ENCODE measurements at regions not wholly inside any gene's neighbourhood (a gene's known extent, or its start where the extent isn't known, plus 50 kb on each side); places are given as distances from the start of the nearest gene placed in this dataset.

DNA sequence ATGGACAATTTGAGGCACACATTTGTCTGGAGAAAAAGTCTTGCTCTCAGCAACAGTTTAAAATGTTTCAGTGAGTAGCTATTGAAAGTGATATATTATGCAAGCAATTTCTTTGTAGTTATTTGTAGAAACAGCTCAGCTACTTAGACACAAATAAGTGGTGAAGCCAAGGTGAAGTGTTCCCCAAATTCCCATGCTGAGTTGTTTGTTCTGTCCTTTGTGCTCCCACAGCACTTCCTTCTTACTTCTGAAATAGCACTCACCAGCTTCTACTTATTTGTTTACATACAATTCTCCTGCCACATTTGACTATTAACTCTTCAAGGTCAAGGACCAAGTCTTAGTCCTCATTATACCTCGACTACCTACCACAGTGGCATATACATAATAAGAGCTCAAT lies 638.6 kb upstream of the LRRC4C start:
- intact Hi-C loops (cut with micrococcal nuclease): no loop called here
- no peak overlapping the region for H3K27ac Mint-ChIP-seq
- no peaks in the 10 kb centered on the region for H3K27me3 ChIP-seq (ENCODE audit: control insufficient read depth in 2 of 2, insufficient read depth in 2 of 2, low read length in 2 of 2)
- ATAC-seq (no peak), DNase-seq (no peak)
- no peak overlapping the region for H3K4me3 Mint-ChIP-seq
- no peak overlapping the region for H3K27ac ChIP-seq (ENCODE audit: low read depth, low read length)
- H3K4me3 ChIP-seq (ENCODE audit: low read length): no peak overlapping the region
- H3K4me1 ChIP-seq (ENCODE audit: control insufficient read depth in 2 of 2, insufficient read depth in 2 of 2, low read length in 2 of 2): no peaks in the 10 kb centered on the region
- H3K27me3 Mint-ChIP-seq: no peaks in the 10 kb centered on the region
- H3K36me3 ChIP-seq (ENCODE audit: control insufficient read depth in 2 of 3, insufficient read depth in 3 of 3, low read length in 3 of 3): no peaks in the 10 kb centered on the region
- peaks cover 4 to 18% (median 9%) of the 10 kb centered on the region in 11 donors for H3K9me3 Mint-ChIP-seq
- ChIA-PET POLR2A (no interaction called here), CTCF (no interaction called here)
- no peaks in the 10 kb centered on the region for H3K9me3 ChIP-seq (ENCODE audit: control insufficient read depth in 2 of 3, low read length in 3 of 3)
- H3K4me1 Mint-ChIP-seq: no peaks in the 10 kb centered on the region
- H3K36me3 Mint-ChIP-seq: peaks cover 0 to 4% (median 0%) of the 10 kb centered on the region in 5 donors

DNA sequence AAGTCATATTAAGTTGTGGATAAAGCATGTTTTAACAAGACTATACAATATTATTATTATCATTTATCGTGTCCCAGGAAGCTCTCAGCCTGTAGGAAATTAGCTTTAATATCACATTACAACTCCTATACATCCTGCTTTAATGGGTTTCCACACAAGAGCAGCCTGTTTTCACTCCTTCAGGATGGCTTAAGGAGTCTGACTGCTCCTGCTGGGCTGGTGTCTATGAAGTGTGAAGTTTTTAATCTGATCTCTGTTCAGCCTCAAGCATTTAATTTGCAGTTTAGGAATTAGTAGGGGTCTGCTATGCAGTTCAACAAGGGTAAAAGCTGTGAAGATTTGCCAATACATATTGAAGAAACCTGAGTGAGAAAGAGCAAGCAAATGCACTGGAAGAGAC lies 653.4 kb upstream of the LRRC4C start:
- Histone ChIP-seq H3K27ac (ENCODE audit: low read depth, low read length) (no peak overlapping the region), H3K9me3 (ENCODE audit: control insufficient read depth in 2 of 3, low read length in 3 of 3) (no peaks in the 10 kb centered on the region), H3K27me3 (ENCODE audit: control insufficient read depth in 2 of 2, insufficient read depth in 2 of 2, low read length in 2 of 2) (no peaks in the 10 kb centered on the region), H3K36me3 (ENCODE audit: control insufficient read depth in 2 of 3, insufficient read depth in 3 of 3, low read length in 3 of 3) (no peaks in the 10 kb centered on the region), H3K4me3 (ENCODE audit: low read length) (no peak overlapping the region), H3K4me1 (ENCODE audit: control insufficient read depth in 2 of 2, insufficient read depth in 2 of 2, low read length in 2 of 2) (no peaks in the 10 kb centered on the region)
- CTCF ChIA-PET: no interaction called here
- no peak overlapping the region for H3K27ac Mint-ChIP-seq
- ATAC-seq (no peak), DNase-seq (no peak)
- no peaks in the 10 kb centered on the region for H3K27me3 Mint-ChIP-seq
- no peak overlapping the region for H3K4me3 Mint-ChIP-seq
- H3K9me3 Mint-ChIP-seq: peaks cover under 1 to 33% (median 7%) of the 10 kb centered on the region in 11 donors
- intact Hi-C loops (cut with micrococcal nuclease): no loop called here
- peaks cover 0 to 2% (median 0%) of the 10 kb centered on the region in 7 donors for H3K4me1 Mint-ChIP-seq
- POLR2A ChIA-PET: no interaction called here
- H3K36me3 Mint-ChIP-seq: no peaks in the 10 kb centered on the region

DNA sequence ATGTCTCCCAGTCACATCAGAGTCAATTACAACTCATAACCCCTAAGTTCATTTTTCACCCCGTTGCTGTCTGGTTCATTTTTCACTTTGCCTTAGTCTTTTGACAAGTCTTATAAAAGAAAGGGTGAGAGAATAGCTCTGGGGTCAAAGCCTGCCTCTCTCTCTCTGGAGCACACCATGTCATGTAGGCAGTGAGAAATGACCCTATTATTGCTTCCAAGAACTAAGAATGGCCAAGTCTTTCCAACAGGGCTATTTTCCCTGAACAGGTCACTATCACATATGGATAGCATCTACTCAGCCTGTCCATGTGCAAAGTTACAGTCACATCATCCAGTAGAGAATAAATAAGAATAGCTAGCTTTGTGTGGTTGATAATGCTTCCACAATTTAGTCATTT lies 655.5 kb upstream of the LRRC4C start:
- peaks cover 3 to 36% (median 9%) of the 10 kb centered on the region in 11 donors for H3K9me3 Mint-ChIP-seq
- intact Hi-C loops (cut with micrococcal nuclease): no loop called here
- H3K36me3 Mint-ChIP-seq: no peaks in the 10 kb centered on the region
- H3K4me3 ChIP-seq (ENCODE audit: low read length): no peak overlapping the region
- CTCF ChIA-PET: no interaction called here
- peaks cover 0 to 2% (median 0%) of the 10 kb centered on the region in 7 donors for H3K4me1 Mint-ChIP-seq
- H3K27me3 Mint-ChIP-seq: no peaks in the 10 kb centered on the region
- DNase-seq: no peak
- H3K4me1 ChIP-seq (ENCODE audit: control insufficient read depth in 2 of 2, insufficient read depth in 2 of 2, low read length in 2 of 2): no peaks in the 10 kb centered on the region
- no peaks in the 10 kb centered on the region for H3K9me3 ChIP-seq (ENCODE audit: control insufficient read depth in 2 of 3, low read length in 3 of 3)
- H3K27ac ChIP-seq (ENCODE audit: low read depth, low read length): no peak overlapping the region
- H3K27me3 ChIP-seq (ENCODE audit: control insufficient read depth in 2 of 2, insufficient read depth in 2 of 2, low read length in 2 of 2): no peaks in the 10 kb centered on the region
- H3K27ac Mint-ChIP-seq: no peak overlapping the region
- no peak for ATAC-seq
- H3K4me3 Mint-ChIP-seq: no peak overlapping the region
- POLR2A ChIA-PET: no interaction called here
- H3K36me3 ChIP-seq (ENCODE audit: control insufficient read depth in 2 of 3, insufficient read depth in 3 of 3, low read length in 3 of 3): no peaks in the 10 kb centered on the region

DNA sequence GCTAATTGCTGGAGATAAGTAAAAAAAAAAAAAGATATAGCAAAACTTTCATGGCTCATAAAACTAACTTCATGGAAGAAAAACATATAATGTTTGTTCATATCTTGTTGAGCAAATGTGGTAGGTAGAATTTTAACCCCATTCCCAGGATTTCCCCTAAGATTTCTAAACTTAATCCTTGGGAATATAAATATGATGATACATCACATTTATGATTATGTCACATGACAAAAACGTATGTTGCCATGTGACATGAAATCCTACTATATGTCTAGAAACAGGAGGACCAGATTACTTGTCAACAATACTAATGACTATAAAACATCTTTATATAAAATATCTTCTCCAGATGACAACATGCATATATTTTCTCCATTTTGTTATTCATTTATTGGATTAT lies 679.0 kb upstream of the LRRC4C start:
- CTCF ChIA-PET: no interaction called here
- no peak overlapping the region for H3K27ac ChIP-seq (ENCODE audit: low read depth, low read length)
- Mint-ChIP-seq H3K27ac (no peak overlapping the region), H3K27me3 (no peaks in the 10 kb centered on the region), H3K4me1 (no peaks in the 10 kb centered on the region), H3K9me3 (peaks cover 2 to 18% (median 8%) of the 10 kb centered on the region in 11 donors), H3K4me3 (no peak overlapping the region), H3K36me3 (no peaks in the 10 kb centered on the region)
- H3K36me3 ChIP-seq (ENCODE audit: control insufficient read depth in 2 of 3, insufficient read depth in 3 of 3, low read length in 3 of 3): no peaks in the 10 kb centered on the region
- no peak for DNase-seq
- POLR2A ChIA-PET: no interaction called here
- H3K9me3 ChIP-seq (ENCODE audit: control insufficient read depth in 2 of 3, low read length in 3 of 3): peaks cover 0 to 5% (median 0%) of the 10 kb centered on the region in 3 experiments
- H3K27me3 ChIP-seq (ENCODE audit: control insufficient read depth in 2 of 2, insufficient read depth in 2 of 2, low read length in 2 of 2): no peaks in the 10 kb centered on the region
- no peak for ATAC-seq
- intact Hi-C loops (cut with micrococcal nuclease): no loop called here
- H3K4me3 ChIP-seq (ENCODE audit: low read length): no peak overlapping the region
- H3K4me1 ChIP-seq (ENCODE audit: control insufficient read depth in 2 of 2, insufficient read depth in 2 of 2, low read length in 2 of 2): no peaks in the 10 kb centered on the region

DNA sequence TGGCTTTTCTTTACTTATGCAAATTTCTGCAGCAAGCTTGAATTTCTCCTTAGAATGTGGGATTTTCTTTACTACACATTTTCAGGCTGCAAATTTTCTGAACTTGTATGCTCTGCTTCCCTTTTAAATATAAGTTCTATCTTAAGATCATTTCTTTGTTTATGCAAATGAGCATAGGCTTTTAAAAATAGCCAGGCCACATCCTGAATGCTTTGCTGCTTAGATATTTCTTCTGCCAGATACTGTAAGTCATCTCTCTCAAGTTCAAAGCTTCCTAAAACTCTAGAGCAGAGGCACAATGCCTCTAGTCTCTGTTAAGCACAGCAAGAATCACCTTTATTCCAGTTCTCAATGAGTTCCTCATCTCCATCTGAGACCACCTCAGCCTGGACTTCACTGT lies 685.9 kb upstream of the LRRC4C start:
- CTCF ChIA-PET: no interaction called here
- no peaks in the 10 kb centered on the region for H3K36me3 ChIP-seq (ENCODE audit: control insufficient read depth in 2 of 3, insufficient read depth in 3 of 3, low read length in 3 of 3)
- ATAC-seq: no peak
- H3K9me3 Mint-ChIP-seq: peaks cover 4 to 38% (median 19%) of the 10 kb centered on the region in 11 donors
- no peak overlapping the region for H3K4me3 Mint-ChIP-seq
- H3K4me3 ChIP-seq (ENCODE audit: low read length): no peak overlapping the region
- POLR2A ChIA-PET: no interaction called here
- H3K27ac Mint-ChIP-seq: no peak overlapping the region
- H3K4me1 ChIP-seq (ENCODE audit: control insufficient read depth in 2 of 2, insufficient read depth in 2 of 2, low read length in 2 of 2): no peaks in the 10 kb centered on the region
- H3K36me3 Mint-ChIP-seq: no peaks in the 10 kb centered on the region
- no peaks in the 10 kb centered on the region for H3K27me3 Mint-ChIP-seq
- peaks cover 0 to 14% (median 0%) of the 10 kb centered on the region in 3 experiments for H3K9me3 ChIP-seq (ENCODE audit: control insufficient read depth in 2 of 3, low read length in 3 of 3)
- DNase-seq: no peak
- no peak overlapping the region for H3K27ac ChIP-seq (ENCODE audit: low read depth, low read length)
- H3K4me1 Mint-ChIP-seq: no peaks in the 10 kb centered on the region
- intact Hi-C loops (cut with micrococcal nuclease): no loop called here
- no peaks in the 10 kb centered on the region for H3K27me3 ChIP-seq (ENCODE audit: control insufficient read depth in 2 of 2, insufficient read depth in 2 of 2, low read length in 2 of 2)

DNA sequence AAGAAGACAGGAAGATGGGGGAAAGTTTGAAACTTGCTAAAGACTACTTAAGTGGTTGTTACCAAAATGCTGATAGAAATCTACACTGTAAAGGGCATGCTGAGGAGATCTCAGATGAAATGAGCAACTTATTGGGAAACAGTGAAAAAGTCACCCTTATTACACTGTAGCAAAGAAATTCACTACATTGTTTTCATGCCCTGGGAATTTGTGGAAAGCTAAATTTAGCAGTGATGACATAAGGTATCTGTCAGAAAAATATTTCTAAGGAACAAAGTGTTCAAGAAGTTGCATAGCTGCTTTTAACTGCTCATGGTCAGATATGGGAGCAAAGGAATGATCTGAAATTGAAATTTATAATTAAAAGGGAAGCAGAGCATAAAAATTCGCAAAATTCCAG lies 702.4 kb upstream of the LRRC4C start:
- POLR2A ChIA-PET: no interaction called here
- ATAC-seq (no peak), DNase-seq (no peak)
- H3K9me3 Mint-ChIP-seq: peaks cover 0 to 18% (median 6%) of the 10 kb centered on the region in 11 donors
- H3K36me3 Mint-ChIP-seq: no peaks in the 10 kb centered on the region
- H3K27ac Mint-ChIP-seq: no peak overlapping the region
- H3K27me3 ChIP-seq (ENCODE audit: control insufficient read depth in 2 of 2, insufficient read depth in 2 of 2, low read length in 2 of 2): no peaks in the 10 kb centered on the region
- H3K4me1 ChIP-seq (ENCODE audit: control insufficient read depth in 2 of 2, insufficient read depth in 2 of 2, low read length in 2 of 2): no peaks in the 10 kb centered on the region
- no peak overlapping the region for H3K4me3 ChIP-seq (ENCODE audit: low read length)
- intact Hi-C loops (cut with micrococcal nuclease): no loop called here
- no peaks in the 10 kb centered on the region for H3K9me3 ChIP-seq (ENCODE audit: control insufficient read depth in 2 of 3, low read length in 3 of 3)
- no peak overlapping the region for H3K4me3 Mint-ChIP-seq
- no peaks in the 10 kb centered on the region for H3K27me3 Mint-ChIP-seq
- no peaks in the 10 kb centered on the region for H3K4me1 Mint-ChIP-seq
- H3K27ac ChIP-seq (ENCODE audit: low read depth, low read length): no peak overlapping the region
- CTCF ChIA-PET: no interaction called here
- H3K36me3 ChIP-seq (ENCODE audit: control insufficient read depth in 2 of 3, insufficient read depth in 3 of 3, low read length in 3 of 3): no peaks in the 10 kb centered on the region

DNA sequence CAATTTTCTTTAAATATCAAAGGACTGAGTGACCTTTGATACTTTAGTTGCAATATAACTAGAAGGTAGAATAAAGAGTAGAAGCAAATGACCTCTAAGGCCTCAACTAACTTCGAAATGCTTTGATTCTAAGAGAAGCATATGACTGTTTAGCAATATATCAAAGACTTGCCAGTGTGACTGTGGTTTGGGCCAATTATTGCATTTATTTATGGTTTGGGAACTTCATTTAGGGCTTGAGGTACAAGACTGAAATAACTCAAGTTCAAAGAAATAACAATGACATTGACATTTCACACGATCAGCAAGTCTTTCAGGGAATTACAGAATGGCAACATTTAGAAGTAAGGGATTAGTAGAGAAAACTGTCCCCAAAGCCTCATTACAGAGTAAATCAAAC lies 709.7 kb upstream of the LRRC4C start:
- no peaks in the 10 kb centered on the region for H3K4me1 Mint-ChIP-seq
- peaks cover 0 to 24% (median 8%) of the 10 kb centered on the region in 11 donors for H3K9me3 Mint-ChIP-seq
- Histone ChIP-seq H3K27ac (ENCODE audit: low read depth, low read length) (no peak overlapping the region), H3K36me3 (ENCODE audit: control insufficient read depth in 2 of 3, insufficient read depth in 3 of 3, low read length in 3 of 3) (no peaks in the 10 kb centered on the region), H3K4me3 (ENCODE audit: low read length) (no peak overlapping the region), H3K27me3 (ENCODE audit: control insufficient read depth in 2 of 2, insufficient read depth in 2 of 2, low read length in 2 of 2) (no peaks in the 10 kb centered on the region), H3K9me3 (ENCODE audit: control insufficient read depth in 2 of 3, low read length in 3 of 3) (no peaks in the 10 kb centered on the region), H3K4me1 (ENCODE audit: control insufficient read depth in 2 of 2, insufficient read depth in 2 of 2, low read length in 2 of 2) (no peaks in the 10 kb centered on the region)
- H3K36me3 Mint-ChIP-seq: no peaks in the 10 kb centered on the region
- H3K4me3 Mint-ChIP-seq: no peak overlapping the region
- no peak overlapping the region for H3K27ac Mint-ChIP-seq
- CTCF ChIA-PET: no interaction called here
- ATAC-seq (no peak), DNase-seq (no peak)
- no peaks in the 10 kb centered on the region for H3K27me3 Mint-ChIP-seq
- intact Hi-C loops (cut with micrococcal nuclease): no loop called here
- POLR2A ChIA-PET: no interaction called here

Data from naive thymus-derived CD4-positive, alpha-beta T cell (primary cell).